Left forelimb (tissue), 1 donor: ENCODE measurements at regions not wholly inside any gene's neighbourhood (a gene's known extent, or its start where the extent isn't known, plus 50 kb on each side); places are given as distances from the start of the nearest gene placed in this dataset.

Experiments used
- DNase-seq: peaks from one replicate; pipeline ENCODE4 v3.0.0-alpha.2; 2018; ENCODE audit warnings: low spot score

DNA sequence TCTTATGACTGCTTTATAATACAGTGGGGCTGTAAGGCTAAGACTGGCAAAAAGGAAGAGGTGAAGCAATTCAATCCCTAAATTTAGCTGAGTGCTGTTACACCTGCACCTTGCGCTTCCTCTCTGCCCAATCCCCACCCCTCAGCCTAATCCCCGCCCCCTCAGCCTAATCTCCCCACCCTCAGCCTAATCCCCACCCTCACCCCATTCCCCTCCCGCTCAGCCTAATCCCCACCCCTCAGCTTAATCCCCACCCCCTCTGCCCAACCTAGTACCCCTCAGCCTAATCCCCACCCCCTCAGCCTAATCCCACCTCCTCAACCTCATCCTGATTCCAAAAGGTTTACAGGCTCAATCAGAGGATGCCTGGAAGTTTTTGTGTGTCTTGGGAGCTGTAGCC is 155.5 kb downstream of the PMP22 start:
- no peak for DNase-seq

DNA sequence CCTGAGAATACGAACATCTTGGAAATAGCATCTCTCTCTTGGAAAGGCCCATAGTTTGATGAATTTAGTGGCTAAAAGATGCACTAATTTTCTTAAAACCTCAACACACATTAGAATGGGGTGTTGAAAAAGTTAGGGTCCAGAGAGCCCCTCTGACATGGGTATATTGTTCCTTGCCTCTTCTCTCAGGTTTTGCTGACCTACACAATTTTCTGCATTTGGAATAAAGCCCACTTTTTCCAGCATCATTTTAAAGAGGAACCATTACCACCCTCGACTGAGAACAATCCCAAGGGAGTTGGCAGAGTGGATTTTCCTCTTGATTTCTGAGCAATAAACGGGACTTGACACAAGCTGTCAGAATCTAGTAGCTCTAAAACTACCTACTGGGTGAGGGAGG is 156.1 kb downstream of the PMP22 start:
- DNase-seq, result no peak

DNA sequence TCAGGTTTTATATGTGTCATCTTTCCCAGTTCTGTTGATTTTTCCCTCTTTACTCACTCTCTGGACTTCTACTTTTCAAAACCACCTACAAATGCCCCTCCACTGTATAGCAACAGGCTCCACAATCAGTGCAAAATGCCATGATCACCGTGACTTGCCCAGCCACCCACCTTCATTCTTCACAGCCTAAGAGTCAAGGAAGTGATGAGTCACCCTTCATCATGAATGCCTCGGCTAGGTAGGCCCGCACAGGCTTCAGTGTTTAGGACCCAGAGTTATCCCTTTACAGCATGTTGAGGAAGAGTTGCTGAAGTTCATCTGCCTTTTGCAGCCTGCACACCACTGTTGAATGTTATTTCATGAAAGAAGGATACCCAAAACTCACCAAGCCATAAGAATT is 158.6 kb downstream of the PMP22 start:
- DNase-seq, result no peak

DNA sequence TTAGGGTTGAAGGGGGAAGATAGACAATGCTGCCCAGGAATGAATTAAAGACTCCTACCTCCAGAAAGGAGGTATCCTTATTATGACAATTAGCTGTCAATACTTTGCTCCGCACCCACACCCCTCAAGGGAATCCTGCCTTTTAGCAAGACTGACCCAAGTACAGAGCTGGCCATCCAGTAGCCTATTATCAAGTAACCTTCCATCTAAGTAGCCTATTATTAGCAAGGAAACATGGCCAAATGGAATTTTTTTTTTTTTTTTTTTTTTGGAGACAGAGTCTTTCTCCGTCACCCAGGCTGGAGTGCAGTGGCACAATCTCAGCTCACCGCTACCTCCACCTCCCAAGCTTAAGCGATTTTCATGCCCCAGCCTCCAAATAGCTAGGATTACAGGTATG is 161.3 kb downstream of the PMP22 start:
- DNase-seq, result no peak

DNA sequence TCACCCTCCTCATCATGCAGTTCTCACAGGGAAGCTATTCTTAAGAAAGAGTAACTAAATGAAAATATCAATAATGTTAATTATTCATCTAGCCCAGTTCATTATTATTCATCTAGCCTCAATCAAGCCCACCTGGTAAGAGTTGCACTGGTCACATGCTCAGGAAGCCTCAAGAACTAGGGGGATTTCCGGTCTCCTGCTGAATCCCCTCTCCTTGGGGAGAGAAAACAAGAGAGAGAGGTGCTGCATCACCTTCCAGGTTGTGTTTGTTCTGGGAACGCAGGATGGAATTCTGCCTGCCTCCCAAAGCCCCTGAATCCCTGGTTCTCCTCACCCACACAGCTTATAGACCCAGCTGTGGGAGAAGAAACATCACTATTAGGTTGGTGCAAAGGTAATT is 164.0 kb downstream of the PMP22 start:
- DNase-seq, result no peak

DNA sequence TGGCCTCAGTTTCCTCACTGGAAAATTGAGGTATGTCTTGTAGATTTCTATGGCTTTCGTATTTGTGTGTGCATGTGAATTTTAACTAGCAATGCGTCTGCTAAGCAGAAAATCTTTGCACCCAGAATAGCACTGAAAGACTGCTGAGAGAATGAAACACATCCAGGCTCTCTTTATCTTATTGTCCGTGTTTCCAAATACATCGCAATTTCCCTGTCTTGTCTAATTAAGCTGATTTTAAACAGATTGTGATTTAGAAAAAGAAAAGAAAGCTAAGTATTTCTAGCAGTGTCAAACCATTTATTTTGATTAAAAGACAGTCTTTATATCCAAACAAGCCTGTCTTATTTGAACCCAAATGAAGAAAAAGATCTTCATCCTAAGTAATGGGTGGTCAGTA is 168.6 kb downstream of the PMP22 start:
- no peak for DNase-seq

DNA sequence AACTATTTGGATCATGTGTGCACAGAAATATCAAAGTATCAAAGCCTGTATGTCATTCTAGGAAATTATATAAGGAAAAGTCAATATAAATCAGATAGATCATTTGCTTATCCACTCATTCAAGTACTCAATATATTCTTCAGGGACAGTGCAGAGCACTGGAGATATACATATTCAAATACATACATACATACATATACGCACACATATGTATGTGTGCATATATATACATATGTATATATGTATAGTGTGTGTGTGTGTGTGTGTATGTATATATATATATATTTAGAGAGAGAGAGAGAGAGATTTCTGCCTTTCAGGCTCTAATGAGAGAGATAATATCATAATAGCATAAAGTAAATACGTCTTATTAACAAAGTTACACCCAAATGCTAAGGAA is 169.2 kb downstream of the PMP22 start:
- no peak for DNase-seq

DNA sequence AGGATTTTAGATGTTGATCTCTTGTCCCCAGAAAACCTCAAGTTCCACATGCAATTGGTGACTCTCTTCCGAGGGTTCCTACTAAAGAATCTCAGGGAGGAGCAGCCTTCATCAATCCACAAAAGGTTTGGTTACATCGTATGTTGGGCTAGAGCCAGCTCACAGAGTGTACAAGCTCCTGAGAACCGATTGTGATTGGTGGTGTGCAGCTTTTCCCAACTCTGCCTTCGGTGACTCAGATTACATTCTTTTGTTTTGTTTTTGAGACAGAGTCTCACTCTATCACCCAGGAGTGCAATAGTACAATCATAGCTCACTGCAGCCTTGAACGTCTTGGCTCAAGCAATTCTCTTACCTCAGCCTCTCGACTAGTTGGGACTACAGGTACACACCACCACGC is 172.4 kb downstream of the PMP22 start:
- DNase-seq, result no peak

DNA sequence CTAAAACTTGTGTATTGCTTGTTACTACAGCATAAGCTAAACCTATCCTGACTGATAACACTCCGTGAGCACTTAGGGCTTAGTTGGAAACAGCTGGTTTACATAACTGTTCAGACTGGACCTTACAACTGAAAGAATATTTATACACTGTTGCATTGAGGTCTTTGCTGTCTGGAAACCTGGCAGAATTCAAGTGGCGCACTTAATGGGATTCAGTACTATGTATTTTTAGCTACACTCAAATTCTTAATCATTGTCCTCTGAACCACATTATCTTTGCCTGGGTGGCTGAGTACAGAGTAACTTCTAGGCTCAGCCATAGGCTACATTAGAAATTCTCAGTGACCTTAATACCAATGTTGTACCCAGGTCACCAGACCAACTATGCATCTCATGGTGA is 172.9 kb downstream of the PMP22 start:
- no peak for DNase-seq

DNA sequence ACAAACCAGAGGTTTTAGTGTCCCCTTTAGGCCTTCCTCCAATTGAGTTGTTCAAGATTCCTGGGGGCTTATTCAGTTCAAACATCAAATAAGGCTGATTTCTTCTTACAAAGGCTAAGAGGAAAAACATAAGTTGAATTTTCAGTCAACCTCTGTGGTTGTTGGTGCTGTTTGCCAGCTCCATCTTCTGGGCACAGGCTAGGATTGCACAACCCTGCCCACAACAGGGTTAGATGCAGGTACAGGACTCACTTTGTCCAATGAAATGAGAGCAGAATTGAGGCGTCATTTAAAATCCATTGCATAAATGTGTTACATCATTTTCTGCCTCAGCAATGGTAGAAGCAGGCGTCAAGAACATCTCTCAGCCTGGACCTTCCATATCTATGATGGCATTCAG is 173.3 kb downstream of the PMP22 start:
- DNase-seq, result no peak

DNA sequence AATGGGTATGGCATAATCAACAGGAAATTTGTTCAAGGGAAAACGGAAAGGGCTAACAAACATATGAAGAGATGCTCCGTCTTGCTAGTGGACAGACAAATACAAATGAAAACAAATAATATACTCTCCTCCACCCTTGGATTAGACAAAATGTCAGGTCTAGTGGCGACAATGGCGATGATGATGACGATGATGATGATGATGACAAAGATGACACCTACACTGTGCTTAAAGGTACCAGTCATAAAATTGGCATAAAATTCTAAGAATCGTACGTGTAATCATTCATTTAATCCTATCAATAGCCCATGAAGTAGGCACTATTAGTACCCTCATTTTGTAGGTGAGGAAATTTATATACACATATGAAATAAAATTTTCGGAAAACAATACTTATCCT is 174.6 kb downstream of the PMP22 start:
- no peak for DNase-seq

DNA sequence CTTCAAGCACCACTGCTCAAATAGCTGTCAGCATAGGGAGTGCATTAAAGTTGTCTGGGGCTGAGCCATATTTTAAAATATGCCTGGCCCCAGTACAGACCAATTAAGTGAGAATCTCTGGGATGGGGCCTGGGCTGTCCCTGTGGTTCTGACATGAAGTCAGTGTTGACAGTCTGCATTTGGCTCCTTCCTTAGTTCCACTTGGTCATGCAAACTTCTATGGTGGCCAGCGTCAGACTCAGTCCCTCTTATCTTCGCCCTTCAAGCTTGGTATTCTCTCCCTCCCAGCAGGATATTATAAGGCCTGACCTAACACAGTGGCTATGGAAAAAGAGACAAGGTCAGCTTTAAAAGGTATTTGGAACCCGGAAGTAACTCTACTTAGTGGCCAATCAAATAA is 177.2 kb downstream of the PMP22 start:
- no peak for DNase-seq

DNA sequence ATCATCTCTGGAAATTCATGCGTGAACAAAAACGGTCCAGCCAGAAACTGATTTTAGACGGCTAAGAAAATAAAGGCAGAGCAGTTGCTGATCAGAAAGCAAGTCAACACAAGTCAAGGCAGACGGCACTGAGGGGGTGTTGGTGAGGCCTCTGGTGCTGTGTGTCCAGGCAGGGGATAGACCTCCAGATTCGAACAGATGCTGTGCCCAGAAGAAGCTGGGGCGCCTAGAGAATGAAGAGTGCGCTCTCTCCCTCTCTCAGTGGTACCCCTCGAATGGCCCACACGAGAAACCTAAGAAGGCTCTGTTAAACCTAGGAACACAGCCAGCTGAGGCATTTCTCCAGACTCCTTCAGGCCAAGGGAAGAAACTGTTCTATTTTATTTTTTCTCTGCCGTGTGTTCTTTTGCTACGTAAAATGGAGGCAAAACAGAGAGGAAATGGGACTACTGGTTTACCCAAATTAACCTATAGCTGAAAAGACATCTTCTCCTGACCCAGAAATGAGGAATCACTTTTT is 178.3 kb downstream of the PMP22 start:
- no peak for DNase-seq

DNA sequence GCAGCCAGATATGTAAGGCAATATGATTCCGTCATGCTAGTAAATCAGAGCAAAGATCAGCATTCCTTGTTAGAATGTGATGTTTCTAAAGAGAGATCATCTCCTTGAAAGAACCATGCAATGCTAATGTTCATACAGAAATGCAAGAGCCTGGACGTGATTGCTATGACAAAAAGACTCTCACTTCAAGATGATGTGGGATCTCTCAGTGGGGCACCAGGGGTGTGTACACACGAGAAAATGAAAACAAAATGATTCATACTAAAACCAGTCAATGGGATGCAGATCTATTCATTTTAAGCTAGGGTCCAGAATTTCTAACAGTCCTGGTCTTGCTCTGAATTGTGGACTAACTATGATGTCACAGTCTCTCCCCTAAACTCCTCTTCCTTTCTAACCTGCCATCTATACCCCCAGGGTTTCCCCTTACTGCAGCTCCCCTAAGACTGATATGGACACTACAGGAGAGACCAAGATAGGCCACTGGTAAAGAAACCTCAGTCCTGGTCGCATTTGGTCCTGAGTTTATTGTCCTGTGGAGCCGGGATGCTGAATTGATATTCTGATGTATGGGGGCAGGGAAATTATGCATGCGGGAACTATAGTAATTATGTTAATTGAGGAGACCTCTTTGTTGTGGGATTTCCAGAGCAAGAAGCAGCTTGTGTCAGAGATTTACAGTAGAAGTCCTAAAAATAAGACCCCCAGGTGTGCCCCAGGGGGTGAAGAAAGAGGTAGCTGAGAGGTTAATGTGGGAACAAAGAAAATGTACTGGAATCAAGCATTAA is 179.0 kb downstream of the PMP22 start:
- DNase-seq, result no peak

DNA sequence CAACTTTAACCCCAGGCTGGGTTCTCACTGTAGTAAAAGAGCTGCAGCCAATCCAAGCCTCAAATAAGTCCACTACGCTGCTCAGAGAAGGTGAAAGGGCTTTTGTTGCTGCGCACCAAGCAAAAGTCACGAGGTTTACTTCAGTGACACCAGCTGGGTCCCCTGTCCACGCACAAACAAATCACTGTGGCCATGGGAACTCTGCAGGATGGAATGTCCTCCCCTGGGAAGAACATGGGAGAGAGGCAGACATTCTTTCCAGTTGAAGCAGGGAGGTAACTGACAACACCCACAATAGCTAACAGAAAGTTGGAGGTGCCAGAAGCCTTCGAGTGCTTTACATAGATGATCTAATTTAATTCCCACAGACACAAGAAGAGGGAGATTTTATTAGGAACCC is 181.9 kb downstream of the PMP22 start:
- DNase-seq, result no peak

DNA sequence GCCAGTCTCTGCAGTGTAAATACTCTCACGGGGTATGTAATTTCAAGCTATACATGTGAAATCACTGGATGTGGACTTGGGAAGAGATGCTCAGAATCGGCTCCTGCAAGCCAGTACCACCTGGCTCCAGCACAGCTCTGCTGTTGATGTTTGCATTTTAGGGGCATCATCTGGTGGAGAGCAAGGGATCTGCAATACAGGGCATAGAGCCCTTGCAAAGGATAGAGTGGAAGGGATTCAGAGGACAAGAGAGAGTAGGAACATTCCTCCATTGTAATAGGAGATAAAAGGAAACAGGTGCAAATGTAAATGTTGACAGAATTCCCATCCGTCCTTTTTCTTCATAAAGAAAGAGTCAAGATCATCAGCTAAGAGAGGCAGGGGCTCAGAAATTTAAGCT is 184.1 kb downstream of the PMP22 start:
- no peak for DNase-seq

DNA sequence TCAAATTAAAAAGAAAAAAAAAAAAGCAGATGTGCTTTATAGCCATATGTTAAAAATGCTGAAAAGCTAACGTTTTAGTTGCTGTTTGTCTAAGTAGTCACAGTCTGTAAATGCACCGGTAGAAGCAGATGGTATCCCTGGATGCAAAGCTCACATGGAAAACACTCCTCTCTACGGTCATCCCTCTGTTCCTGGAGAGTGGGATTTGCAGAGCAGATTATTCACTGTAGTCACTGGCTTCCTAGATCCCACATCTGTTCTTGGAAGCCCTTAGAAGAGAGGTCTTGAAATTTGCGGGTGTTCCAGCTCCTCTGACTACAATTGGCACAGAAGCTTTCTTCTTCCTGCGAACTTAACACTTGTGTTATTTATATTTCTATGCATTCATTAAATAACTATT is 186.6 kb downstream of the PMP22 start:
- no peak for DNase-seq

DNA sequence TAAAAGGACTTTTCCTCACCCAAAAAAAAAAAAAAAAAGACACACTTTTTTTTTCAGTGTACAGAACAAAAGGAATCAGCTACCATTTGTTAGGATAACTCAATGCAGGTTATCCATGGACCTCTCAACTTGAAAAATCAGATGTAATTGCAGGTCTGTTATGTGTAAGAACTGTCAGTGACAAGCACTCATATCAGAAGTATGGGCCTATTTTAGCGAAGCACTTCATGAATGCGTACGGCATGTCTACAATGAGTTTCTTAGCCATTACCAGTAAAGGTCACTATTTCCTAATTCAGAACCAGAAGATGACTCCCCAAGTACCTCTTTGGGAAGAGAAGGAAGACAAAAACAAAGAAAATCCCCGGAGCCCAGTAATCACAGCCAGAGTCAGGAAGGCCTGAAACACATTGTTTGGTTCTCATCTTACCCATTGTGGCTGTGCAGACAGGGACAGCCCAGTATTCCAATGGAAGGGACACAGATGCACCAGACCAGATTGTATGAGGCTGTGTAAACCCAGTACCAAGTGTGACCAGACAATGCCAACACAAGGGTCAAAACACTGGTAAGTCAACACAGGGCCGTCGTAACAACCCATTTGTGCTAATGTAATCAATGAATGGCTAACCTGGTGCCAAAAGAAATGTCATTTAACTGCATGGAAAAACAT is 188.0 kb downstream of the PMP22 start:
- DNase-seq, result no peak

DNA sequence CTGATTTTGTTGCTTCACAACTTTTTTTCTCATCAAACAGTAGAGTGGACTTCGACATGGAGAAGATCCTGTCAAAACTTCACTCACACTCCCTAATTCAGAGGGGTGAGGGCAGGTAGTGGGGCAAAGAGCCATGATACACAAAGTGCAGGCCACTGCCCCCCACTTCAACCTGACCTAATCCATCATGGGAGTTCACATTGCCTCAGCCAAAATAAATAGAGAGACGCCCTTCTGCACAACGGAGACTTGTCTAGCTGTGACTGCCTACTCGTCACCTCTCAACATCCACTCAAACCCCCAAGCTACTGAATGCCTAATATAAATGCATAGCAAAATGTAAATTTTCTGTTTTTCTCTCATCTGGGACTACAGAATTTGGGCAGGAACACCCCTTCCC is 213.2 kb downstream of the PMP22 start:
- DNase-seq, result no peak

DNA sequence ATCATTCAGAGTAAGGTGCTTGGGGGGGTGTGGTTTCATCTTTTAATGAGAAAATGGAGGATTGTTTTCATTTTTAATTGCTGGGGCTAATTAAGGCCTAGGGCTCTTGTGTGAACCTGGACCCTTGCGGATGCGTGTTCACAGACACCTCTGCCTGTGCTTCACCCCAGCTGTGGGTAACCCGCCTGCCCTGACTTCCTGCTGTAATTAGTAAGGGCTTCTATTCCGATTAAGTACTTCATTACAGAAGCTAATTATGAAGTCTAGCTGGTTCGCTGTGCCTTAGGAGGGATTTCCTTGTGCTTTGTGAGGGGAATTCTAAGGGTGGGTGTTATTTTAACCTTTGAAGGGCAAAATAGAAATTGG is 215.3 kb downstream of the PMP22 start:
- no peak for DNase-seq

DNA sequence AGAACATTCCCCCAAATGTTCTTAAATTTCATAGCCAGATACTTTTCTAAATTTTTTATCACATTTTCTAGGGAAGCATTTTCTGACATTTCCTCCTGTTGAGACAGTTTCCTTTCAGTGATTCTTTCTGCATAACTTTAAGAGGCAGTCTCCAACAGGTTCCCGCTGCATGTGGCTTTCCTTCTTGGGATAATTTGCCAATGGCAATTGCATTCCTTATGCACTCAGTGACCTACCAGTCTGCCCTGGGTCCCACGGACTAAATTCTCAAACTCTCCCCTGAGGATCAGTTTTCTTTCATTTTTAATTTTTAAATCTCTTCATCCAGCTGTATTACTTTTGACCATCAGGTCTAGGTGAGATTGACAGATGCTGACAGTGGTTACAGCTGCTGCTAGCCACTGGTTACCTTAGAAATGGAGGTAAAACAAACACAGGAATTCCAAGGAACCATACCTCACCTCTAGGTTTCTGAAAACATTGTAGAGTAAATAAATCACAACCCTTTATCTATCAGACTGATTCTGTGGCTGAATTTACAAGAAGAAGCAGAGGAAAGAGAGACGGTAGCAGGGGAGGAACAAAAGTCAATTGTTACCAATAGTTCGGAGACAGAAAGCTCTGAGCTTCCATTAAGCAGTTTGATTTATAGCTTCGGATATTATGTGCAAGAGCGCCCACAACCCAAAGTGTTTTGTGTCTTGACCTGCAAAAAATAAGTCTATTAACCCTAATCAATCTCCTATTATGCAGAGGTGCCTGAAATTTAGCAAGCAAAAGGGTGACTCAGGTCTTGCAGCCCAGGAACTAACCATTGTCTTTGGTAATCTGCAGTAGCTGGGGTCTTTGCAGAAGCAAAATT is 216.0 kb downstream of the PMP22 start:
- no peak for DNase-seq

DNA sequence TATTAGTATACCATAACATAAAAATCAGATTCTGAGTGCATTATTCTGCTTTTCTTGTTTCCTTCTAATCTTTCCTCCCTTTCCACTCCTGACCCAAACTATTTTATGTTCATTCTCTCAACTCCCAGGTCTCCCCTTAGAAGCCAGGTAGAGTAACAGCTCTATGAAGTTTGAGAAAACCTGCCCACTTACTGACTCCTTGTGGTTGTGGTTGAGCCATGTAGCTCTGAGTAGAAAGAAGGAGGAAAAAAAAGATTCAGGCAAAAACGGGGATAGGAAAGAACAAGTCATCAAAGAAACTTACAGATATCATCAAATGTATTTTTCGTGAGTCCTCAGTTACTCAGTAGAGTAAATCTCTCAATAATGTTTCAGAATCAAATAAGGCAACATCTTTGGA is 216.7 kb downstream of the PMP22 start:
- no peak for DNase-seq

DNA sequence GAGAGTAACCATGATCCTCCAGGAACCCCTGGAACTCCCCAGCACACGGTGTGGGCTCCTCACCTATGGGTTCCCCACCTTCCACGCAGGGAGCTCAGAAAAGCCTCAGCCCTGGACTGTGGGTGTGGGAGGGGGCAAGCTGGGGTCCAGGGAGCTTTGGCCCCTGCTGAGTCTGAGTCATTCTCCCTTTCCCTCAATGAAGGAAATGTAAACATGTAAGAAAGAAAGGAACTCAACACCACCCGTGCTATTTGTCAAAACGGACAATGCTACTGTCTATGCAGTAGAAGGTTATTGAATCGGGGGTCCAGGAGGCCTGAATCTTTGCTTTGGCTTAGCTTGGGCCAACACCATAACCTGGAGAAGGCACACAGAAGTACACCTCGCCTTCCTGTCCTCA is 222.8 kb downstream of the PMP22 start:
- DNase-seq, result no peak
